Suppressor macrophage (primary cell): ENCODE measurements at regions not wholly inside any gene's neighbourhood (a gene's known extent, or its start where the extent isn't known, plus 50 kb on each side); places are given as distances from the start of the nearest gene placed in this dataset.
"Not testable (repeated sequence)": the region's sequence is repeated elsewhere in the genome, so short reads cannot be mapped to it uniquely, and the experiment has no call there.

ENCODE experiments used
- DNase-seq, 4 experiments: peaks; one replicate each; pipeline ENCODE4 v3.0.0-alpha.2; 2020 to 2022

GRCh38 chr4:49575250-49575649, 589.2 kb downstream of the CWH43 start:
- not testable (repeated sequence) for DNase-seq

DNA sequence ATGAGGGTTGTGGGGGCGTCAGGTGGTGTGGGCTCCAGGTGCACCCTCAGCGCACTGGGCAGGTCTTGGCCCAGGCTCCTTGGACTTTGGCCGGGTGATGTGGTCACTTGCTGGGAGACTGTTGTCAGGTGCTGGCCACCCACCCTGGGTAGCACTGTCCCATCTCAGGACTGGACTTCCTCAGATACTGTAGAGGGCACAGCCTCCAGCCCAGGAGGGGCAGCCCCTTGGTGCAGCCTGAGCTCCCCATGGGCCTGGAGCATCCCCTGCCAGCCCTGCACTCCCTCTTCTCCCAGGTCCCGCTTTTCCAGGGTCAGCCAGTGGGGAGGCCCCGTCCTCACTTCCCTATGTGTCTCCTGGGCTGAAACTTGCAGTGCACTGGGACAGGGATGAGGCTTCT, 592.3 kb downstream of the CWH43 start:
- not testable (repeated sequence) for DNase-seq

- DNase-seq: not testable (repeated sequence)
Measured at GRCh38 chr4:49578899-49579298, 592.8 kb downstream of the CWH43 start.

- not testable (repeated sequence) for DNase-seq
Measured at GRCh38 chr4:49580166-49580565, 594.1 kb downstream of the CWH43 start.

DNA sequence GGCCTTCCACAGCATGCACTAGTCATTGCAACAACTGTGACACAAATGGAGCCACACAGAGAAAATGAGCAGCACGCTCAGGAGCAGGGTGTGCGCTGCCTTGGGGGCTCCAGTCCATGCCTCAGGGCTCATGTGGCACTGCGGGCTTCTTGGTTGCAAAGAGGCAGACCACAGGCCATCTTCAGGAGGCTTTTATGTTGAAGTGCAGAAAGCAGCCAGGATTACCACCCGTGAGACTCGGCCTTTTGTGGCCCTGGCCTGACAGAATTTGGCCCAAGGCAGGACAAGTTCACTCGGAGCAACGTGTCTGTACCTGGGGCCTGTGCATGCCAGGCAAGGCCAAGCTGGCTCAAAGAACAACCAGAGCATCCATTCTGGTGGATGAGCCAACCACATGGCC, 602.3 kb downstream of the CWH43 start:
- not testable (repeated sequence) for DNase-seq

DNA sequence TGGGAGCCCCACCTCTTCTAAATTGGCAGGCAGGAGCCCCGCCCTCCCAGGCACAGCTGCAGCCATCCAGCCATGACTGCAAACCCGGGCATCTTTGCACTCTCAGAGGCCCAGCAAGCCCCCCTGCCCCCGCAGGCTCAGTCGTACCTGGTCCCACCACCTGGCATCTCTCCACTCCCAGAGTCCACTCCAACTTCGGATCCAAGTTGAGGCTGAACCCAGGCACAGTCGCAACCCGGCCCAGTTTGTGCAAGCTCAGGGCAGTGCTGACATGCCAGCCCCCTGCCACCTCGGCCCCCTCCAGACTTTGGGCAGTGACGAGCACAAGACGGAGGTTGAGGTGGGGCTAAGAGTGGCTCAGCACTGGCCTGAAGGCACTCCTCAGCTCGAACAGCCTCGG, 632.4 kb downstream of the CWH43 start:
- not testable (repeated sequence) for DNase-seq

DNA sequence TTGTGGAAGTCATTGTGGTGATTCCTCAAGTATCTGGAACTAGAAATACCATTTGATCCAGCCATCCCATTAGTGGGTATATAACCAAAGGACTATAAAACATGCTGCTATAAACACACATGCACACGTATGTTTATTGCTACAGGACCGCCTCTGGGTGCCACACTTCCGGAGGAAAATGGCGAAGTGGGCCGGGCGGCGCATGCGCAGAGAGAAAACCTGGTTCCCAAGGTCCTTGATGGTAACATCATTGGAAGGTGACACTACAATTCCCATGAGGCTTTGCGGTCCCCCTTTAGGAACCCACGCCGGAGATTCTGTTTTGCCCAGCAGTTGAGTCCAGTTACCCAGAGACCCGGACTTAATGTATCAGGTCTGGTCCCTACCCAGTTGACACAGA, 640.4 kb downstream of the CWH43 start:
- DNase-seq: not testable (repeated sequence)
